ENCODE measurements at regions not wholly inside any gene's neighbourhood (a gene's known extent, or its start where the extent isn't known, plus 50 kb on each side); places are given as distances from the start of the nearest gene placed in this dataset.

DNA sequence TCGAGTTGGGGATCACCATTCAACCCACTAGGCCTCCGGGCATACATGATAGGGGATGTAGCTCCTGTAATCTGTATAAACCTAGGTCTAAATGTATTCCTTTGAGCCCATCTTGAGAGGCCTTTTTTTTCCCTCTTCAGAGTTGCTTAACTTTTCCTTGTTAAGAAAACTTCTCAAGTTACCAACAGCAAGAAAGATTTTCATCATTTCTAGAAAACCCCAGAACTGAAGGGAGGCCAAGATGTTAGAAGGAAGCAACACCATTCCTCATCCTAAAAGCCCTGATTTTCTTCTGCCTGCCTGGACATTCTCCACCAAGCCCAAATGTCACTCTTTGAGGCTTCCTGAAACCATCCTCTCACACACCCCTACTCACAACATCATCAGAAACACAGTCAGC is 79.4 kb downstream of the TMPRSS5 start:
- TF ChIP-seq, protein P1, sequence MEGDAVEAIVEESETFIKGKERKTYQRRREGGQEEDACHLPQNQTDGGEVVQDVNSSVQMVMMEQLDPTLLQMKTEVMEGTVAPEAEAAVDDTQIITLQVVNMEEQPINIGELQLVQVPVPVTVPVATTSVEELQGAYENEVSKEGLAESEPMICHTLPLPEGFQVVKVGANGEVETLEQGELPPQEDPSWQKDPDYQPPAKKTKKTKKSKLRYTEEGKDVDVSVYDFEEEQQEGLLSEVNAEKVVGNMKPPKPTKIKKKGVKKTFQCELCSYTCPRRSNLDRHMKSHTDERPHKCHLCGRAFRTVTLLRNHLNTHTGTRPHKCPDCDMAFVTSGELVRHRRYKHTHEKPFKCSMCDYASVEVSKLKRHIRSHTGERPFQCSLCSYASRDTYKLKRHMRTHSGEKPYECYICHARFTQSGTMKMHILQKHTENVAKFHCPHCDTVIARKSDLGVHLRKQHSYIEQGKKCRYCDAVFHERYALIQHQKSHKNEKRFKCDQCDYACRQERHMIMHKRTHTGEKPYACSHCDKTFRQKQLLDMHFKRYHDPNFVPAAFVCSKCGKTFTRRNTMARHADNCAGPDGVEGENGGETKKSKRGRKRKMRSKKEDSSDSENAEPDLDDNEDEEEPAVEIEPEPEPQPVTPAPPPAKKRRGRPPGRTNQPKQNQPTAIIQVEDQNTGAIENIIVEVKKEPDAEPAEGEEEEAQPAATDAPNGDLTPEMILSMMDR (IDR thresholded peaks at IDR 0.05) = no peak
- TF ChIP-seq POLR2AphosphoS5 (IDR thresholded peaks at IDR 0.05; ENCODE audit: insufficient read depth in 1 of 2, low read depth in 1 of 2) = no peak

All from vagina (tissue), 2 donors.